ENCODE measurements at regions not wholly inside any gene's neighbourhood (a gene's known extent, or its start where the extent isn't known, plus 50 kb on each side); places are given as distances from the start of the nearest gene placed in this dataset.
"Not testable (repeated sequence)": the region's sequence is repeated elsewhere in the genome, so short reads cannot be mapped to it uniquely, and the experiment has no call there.

DNA sequence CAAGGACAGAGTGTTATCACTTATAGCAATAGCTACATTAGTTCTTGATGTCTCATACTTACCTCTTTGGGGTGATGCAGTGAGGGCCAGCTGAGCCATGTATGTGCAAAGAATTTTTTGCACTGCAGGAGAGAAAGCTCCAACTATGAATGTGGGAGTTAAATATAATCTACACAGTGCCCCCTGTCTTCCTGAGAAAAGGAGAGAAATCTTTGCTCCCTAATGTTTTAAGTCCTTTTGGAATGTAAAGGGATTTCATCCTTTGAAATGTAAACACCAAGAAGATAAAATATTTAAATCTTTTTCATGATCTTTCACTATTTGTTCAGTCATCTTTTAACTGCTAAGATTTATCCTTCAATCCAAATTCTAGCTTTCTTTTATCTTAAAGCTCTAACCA lies 822.1 kb downstream of the TENT5A start:
- no peak for DNase-seq

DNA sequence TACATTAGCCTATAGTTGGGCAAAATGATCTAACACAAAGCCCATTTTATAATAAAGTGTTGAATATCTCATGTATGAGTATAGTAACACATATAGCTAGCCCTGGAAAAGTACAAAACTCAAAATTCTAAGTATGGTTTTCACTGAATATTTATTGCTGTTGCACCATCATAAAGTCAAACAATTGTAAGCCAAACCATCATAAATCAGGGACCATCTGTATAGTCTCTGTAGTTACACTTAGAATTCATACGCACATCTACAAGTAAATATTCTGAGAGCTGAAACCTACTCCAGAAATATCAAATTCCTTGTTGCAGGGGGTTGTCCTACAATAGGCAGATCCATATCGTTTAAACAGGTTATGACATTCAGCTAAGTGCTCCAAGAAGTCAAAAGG lies 817.3 kb downstream of the BCKDHB start:
- no peak for DNase-seq

DNA sequence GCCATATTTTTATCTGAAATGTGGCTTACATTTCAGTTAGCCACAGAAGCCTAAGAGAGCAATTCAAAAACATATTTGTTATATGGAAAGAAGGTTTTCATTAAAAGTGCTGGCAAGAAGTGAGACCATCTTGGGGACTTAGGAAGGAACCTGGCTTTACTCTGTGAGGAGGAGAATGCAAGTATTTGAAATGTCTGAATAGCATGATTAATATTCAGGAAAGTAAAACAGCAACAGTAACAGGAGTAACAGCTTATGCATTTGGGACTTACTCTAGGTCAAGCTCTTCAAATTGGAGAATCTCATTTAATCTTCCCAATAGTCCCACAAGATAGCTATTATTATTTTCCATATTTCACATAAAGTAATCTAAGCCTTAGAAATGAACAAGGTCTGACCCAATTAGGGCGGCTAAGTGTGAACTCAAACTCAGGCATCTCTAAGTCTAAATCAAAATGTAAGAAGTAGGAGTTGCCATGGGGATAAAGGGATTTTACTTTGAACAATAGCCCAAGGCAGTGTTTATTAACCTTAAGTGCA lies 816.5 kb downstream of the BCKDHB start:
- peak; percentile 47 for DNase-seq

DNA sequence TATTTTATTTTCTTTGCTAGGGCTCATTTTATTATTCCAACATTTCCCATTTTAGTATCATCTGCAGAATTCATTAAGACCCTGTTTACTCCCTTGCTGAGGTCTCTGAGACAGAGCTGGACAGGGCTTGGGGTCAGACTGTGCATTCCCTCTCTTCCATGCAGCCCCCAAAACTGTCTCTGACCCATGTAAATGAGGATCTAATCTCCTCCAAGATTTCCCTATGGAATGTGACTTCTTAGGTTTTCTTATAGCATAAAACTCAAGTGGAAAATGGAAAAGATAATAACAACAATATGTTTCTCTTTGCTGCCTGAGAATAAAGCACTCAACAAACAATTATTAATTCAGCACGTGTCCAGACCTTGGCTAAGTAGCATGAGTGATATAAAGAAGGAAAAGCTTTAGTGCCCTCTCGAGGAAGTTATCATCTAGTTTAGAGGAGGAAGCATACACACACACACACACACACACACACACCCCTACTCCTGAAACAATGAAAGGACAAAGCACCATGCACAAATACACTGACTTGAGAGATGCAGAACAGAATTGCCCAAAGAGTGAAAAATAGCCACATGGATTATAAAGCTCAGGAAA lies 815.5 kb downstream of the BCKDHB start:
- peak; percentile 78 for DNase-seq

DNA sequence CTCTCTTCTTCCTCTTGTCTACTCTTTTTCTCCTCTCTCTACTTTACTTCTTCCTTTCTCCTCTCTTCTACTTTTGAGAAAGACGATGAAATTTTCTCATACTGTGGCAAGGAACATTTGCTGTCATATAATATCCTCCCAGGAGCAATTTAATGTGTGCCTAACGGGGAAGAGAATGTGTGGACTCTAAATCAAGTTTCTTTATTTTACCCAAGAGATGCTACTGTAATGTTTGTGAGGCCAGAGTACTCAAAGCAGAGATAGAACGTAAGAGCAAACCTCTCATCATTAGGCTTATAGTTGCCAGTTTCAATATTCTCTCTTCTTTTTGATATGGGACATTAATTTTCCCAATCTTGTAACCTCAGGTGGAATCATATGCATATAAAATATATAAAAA lies 801.4 kb downstream of the BCKDHB start:
- DNase-seq = no peak

DNA sequence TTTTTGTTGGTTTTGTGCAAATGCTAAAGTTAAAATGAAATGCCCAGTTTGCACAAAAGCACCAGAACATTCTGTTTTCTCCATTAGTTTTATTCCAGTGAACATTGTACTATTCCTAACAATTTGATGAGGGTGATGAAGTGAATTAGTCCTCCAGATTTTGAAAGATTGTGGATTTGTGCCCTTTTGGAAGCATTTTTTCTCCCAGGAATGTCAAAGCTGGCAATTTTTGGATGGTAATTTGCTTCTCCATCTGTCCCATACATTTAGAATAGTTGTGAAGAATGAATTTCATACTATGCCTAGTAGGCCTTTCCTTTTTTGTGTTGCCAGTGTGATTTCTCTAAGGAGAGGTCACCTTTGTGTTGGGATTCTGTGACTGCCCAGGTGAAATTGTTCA lies 797.2 kb downstream of the BCKDHB start:
- DNase-seq = no peak

DNA sequence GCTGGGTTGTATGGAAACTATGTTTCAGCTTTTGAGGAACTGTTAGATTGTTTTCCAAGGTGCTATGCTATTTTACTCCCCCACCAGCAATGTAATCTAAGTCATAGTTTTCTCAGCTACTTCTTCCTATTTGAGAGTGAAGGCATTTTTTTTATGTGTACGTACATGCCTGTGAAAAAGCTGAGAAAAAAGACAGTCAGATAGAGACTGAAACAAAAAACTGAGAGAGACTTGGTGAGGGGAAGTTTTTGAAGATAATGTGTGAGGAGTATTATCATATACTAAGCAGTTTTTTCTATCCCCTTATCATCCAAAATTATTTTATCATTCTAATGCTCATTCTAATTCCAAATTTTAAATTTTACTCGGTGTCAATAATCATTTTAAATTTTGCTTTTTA lies 780.0 kb downstream of the BCKDHB start:
- no peak for DNase-seq

DNA sequence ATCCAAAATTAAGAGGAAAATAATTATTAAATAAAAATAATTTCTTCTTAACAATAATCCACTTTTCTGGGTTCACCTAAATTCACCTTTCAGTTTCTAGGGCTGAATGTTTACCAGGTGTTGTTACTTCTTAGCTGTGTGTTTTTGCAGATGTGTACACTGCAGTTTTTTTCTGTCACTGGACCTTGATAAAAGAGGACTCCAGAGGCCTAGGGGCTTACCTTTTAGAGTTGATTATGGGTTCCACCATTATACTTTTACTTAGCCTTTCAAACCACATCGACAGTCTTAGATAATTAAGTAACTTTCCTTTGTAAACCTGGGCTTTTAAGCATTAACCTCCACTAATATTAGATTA lies 766.5 kb downstream of the BCKDHB start:
- no peak for DNase-seq

DNA sequence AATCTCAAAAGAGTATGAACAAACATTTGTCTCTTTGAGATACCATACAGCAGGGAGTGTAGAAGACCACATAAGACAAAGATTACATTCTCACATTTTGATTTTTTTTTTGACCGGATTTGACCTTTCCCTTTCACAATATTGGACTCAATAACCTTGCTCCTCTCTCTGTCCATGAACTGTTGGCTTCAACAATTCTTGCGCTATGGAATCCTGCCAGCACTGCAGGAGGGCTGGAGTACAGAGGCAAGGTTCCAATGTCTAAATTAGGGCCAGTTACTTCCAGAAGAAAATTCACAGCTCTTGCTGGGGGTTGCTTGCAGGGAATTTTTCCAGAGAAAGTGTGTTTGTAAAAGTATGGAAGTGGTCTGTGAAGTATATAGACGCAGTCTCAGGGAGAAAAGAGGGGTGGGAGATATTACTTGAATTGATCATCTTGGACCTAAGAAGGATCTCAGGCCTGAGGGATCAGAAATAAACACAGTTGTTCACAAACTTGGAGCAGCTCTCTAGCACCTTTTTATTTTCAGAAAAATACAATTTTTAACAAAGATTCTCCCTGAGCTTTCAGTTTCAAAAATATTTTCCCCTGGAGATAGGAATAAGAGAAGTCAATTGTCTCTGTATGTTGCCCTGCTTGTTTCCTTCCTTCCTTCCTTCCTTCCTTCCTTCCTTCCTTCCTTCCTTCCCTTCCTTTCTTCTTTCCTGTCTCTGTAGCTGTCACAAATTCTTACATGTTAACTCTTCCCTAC lies 765.9 kb downstream of the BCKDHB start:
- DNase-seq = peak; percentile 87

DNA sequence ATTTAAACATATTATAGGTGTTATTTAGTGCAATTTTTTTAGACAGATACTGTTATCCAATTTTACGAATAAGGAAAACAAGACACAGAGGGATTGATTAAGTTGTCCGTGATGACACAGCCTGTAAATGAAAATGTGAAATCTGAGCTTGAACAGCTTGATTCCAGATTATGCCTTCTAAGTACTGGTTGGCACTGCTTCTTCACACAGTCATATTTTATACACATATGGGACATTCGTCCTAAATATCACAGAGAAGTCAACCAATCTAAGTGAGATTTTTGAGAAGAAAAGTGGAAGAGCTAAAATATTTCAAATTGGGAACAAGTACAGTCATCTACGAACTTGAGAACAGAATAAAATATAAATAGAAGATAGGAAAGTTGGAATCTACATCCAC lies 756.3 kb downstream of the BCKDHB start:
- DNase-seq = no peak

DNA sequence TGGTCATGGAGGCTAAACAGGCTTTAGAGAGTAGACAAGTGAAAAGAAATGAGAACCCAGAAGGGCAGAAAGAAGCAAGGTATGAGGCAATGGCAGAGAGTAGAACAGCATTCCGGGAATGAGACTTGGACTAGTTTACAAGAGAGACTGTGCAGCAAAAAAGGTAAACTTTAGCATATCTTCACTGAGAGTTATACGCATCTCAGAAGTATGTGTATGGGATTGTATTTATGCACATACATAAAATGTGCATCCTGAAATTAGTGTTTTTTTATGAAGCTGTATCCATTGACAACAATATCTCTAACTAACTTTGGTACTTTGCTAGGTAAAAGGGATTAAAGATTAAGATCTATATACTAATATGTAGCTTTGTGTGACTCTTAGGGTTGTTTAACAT lies 753.6 kb downstream of the BCKDHB start:
- DNase-seq = no peak

DNA sequence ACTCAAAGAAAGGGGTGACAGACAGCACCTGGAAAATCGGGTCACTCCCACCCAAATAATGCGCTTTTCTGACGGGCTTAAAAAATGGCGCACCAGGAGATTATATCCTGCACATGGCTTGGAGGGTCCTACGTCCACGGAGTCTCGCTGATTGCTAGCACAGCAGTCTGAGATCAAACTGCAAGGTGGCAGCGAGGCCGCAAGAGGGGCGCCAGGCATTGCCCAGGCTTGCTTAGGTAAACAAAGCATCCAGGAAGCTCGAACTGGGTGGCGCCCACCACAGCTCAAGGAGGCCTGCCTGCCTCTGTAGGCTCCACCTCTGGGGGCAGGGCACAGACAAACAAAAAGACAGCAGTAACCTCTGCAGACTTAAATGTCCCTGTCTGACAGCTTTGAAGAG lies 741.5 kb downstream of the BCKDHB start:
- not testable (repeated sequence) for DNase-seq

DNA sequence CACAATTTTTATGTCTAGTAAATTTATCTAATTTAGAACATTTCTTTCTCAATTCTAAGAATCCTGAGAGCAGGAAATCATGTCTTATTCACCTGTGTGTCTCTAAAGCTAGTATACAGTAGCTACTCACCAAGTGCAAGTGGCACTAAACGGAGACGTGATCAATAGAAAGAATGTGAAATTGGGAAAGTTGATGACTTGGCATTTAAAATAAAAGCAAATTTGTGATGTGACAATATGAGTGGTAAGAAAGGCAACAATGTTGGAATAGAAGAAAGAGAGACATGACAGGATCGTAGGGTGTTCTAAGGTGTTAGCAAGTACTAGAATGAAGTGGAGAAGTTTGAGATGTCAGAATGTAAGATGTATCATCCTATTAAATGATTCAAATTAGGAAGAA lies 725.9 kb downstream of the BCKDHB start:
- DNase-seq = no peak

DNA sequence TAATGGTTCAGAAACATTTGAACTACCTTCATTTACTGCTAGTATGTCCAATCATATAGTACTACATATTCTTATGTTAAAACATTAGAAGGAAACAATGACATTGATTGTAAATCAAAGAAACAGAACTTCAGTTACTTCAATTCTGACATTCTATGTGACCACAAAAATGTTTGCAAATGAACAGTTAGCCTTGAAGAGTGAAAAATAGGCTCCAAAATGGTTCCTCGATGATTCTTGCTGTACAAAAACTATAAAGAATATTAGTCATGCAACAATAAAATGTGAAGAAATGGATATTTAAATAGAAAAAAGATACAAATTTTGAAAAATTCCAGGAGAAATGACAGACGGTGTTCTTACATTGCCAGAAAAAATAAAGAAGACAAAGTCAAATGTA lies 686.9 kb downstream of the BCKDHB start:
- no peak for DNase-seq

DNA sequence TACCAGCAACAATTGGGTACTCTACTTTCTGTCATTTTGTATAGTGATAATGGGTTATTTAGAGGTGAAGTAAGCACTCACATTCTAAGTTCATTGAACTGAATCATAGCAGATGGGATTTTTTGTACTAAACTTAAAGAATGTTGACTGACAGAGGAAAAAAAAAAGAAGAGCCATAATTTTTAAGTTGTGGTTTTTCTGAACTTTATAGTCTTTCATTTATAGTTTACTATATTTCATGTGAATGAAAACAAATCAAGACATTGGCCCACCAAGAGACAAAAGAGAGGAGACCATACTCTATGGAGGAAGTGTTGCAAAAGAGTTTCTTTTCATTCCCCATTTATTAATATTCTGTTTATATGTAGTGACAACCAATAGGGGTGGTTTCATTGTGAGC lies 685.7 kb downstream of the BCKDHB start:
- no peak for DNase-seq

DNA sequence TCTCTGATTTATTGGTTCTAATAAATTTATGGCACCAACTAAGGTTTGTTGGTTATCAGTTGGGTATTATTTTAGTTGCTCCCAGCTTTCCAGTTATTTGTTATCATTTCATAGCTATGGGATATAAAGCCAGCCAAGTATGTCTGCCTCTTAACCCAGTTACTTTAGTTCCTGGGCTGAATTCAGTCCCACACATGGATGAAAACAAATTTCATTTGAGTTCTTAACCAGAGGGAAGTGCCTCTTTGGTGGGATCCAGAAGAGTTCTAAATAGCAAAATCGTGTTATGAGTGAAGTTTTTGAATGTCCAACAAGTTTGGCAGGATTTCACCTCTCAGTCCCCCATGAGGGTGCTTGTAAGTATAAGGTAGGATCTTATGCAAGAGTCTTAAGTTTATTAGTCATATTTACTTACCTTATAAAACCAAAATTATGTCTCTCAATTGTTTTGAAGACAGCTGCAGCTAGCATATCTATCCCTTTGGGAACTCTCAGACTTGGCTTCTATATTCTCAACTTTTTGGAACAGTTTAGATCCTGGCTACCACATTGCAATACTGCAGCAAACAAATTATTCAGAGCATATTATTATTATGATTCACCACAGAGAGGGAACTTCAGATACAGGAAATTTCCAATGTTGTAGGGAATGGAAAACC lies 683.6 kb downstream of the BCKDHB start:
- DNase-seq = peak; percentile 89

DNA sequence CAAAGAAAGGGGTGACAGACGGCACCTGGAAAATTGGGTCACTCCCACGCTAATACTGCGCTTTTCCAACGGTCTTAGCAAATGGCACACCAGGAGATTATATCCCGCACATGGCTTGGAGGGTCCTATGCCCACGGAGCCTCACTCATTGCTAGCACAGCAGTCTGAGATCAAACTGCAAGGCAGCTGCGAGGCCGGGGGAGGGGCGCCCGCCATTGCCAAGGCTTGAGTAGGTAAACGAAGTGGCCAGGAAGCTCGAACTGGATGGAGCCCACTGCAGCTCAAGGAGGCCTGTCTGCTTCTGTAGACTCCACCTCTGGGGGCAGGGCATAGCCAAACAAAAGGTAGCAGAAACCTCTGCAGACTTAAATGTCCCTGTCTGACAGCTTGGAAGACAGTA lies 676.8 kb downstream of the BCKDHB start:
- not testable (repeated sequence) for DNase-seq

DNA sequence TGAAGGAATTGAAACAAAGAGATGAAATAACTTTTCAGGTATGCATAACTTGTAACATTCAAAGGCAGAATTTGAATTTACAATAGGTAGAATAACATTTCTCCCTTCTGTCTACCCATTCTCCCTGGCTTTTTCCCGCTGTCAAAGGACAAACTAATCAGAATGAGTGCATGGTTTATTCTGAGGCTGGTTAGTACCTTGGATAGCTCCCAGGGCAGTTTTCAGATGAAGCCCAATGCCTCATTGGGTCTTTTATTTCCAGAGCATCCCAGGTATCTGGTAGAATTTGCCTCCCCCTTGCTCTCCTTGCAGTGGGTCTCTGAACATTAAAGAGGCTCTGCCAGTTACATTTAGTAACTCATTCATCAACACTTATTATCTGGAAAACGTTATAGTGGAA lies 665.5 kb downstream of the BCKDHB start:
- DNase-seq = no peak

DNA sequence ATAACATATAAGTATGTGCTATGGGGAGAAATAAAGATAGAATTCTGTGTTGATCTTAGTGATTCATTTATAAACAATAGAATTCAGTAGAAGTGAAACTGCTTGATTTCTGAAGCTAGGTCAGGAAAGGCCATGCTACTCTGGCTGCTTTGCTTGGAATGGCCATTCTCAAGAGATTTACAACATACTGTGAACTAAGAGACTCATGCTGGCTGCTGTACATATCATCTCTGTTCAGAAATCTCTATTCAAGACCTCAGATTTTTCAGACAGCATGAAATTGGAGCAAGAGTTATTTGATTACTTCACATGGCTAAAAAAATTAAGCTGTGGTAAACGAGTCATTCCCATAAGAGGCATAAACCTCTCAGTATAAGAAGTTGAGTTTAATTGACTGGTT lies 662.6 kb downstream of the BCKDHB start:
- no peak for DNase-seq

DNA sequence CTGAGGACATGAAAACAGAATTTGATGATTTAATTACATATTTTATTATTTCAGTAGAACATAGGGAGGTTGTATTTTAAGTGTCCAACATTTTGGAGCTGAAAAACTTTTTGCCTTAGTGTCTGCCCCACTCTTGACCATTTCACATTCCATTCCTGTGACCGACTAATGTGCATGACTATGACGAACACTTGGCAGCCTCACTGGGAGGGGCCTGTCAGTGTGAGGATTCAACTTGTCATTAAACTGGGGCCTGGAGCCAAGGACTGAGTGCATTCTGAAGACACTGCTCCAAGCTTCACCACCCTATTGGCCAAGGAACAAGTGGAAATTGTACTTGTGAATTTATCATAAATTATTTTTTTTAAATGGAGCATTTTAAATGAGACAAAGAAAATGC lies 661.3 kb downstream of the BCKDHB start:
- peak; percentile 59 for DNase-seq

DNA sequence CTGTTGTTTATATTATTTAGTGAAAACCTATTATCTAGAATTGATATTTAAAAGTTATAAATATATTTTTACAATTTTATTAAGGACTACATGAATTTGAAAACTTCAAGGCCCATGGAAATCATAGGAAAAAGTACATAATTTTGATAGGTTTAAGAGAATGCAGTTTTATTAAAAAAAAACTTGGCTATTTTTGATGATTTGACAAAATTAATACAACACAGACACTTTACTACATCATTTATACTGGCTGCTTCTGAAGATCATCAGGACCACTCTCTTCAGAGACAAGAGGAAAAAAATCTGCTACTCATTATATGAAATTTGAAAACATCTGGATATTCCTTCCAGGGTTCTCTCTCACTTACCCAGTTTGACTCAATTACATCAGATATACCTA lies 637.7 kb downstream of the BCKDHB start:
- DNase-seq = no peak

DNA sequence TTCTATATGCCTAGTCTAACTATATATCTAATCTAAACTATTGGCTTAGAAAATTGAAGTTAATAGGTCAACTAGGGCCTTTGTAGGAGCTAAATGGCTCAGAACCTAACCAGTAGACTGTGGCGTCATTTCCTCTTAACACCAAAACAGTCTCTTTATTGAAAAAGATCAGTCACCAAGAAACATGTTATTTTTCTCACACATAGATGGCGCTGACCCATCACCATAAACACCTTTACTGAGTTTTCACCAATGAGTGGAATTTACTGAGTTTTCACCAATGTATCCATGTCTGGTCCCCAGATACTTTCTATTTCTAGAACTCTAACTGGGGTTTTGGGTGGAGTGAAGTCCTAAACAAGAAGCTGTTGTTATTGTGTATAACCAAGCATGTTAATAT lies 636.0 kb downstream of the BCKDHB start:
- peak; percentile 23 for DNase-seq

DNA sequence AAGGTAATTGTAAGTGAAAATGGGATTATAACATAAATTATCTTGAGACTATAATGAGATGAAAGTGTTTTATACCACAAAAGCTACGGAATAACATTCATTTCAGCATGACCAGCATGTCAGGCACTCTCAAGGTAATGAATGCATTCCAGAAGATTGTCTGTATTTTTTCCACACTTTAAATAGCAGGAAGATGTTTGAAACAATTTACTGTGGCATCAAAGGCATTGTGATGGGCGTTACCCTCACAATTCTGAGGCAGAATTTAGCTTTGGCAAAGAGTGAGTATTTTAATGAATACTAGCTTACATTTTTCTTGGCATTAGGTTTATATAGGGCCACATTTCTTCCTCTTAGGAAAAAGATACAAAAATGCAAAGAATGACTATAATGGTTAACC lies 627.2 kb downstream of the BCKDHB start:
- no peak for DNase-seq
